ENCODE measurements at regions not wholly inside any gene's neighbourhood (a gene's known extent, or its start where the extent isn't known, plus 50 kb on each side); places are given as distances from the start of the nearest gene placed in this dataset.

DNA sequence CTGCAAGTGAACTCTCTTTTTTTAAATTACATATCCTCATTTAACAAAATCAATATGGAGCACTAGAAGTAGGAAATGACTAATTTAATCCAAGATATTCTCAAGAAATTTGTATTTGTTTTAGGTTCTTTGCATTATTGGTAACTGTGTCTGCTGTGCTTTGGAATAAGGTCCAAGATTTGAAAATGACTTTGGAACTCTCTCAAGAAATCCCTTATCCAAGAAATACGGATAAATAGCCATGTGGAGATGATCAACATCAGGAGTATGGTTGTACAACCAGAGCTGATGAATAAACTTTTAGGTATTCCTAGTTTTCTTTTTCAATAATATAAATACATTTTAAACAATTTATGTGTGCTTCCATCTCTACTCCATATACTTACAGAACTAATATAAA is 279.9 kb upstream of the SEMA3C start:
- Mint-ChIP-seq H3K36me3 (no peaks in the 10 kb centered on the region), H3K27ac (no peak overlapping the region), H3K9me3 (no peaks in the 10 kb centered on the region), H3K4me3 (no peak overlapping the region), H3K27me3 (ENCODE audit: low read depth) (no peaks in the 10 kb centered on the region), H3K4me1 (no peaks in the 10 kb centered on the region)
- ChIA-PET CTCF (no interaction called here), POLR2A (no interaction called here)
- ATAC-seq (no peak), DNase-seq (ENCODE audit: low spot score) (no peak)
- TF ChIP-seq, protein P1, sequence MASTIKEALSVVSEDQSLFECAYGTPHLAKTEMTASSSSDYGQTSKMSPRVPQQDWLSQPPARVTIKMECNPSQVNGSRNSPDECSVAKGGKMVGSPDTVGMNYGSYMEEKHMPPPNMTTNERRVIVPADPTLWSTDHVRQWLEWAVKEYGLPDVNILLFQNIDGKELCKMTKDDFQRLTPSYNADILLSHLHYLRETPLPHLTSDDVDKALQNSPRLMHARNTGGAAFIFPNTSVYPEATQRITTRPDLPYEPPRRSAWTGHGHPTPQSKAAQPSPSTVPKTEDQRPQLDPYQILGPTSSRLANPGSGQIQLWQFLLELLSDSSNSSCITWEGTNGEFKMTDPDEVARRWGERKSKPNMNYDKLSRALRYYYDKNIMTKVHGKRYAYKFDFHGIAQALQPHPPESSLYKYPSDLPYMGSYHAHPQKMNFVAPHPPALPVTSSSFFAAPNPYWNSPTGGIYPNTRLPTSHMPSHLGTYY (CRISPR knock-in tag; IDR thresholded peaks at IDR 0.05) = no peak
- no peak for TF ChIP-seq NR1H2 (CRISPR knock-in tag; IDR thresholded peaks at IDR 0.05)
- TF ChIP-seq RELA (CRISPR knock-in tag; IDR thresholded peaks at IDR 0.05; ENCODE audit: borderline replicate concordance) = no peak
- no peak for TF ChIP-seq GTF2I (CRISPR knock-in tag; conservative IDR thresholded peaks at IDR 0.05)
- TF ChIP-seq, protein P2, sequence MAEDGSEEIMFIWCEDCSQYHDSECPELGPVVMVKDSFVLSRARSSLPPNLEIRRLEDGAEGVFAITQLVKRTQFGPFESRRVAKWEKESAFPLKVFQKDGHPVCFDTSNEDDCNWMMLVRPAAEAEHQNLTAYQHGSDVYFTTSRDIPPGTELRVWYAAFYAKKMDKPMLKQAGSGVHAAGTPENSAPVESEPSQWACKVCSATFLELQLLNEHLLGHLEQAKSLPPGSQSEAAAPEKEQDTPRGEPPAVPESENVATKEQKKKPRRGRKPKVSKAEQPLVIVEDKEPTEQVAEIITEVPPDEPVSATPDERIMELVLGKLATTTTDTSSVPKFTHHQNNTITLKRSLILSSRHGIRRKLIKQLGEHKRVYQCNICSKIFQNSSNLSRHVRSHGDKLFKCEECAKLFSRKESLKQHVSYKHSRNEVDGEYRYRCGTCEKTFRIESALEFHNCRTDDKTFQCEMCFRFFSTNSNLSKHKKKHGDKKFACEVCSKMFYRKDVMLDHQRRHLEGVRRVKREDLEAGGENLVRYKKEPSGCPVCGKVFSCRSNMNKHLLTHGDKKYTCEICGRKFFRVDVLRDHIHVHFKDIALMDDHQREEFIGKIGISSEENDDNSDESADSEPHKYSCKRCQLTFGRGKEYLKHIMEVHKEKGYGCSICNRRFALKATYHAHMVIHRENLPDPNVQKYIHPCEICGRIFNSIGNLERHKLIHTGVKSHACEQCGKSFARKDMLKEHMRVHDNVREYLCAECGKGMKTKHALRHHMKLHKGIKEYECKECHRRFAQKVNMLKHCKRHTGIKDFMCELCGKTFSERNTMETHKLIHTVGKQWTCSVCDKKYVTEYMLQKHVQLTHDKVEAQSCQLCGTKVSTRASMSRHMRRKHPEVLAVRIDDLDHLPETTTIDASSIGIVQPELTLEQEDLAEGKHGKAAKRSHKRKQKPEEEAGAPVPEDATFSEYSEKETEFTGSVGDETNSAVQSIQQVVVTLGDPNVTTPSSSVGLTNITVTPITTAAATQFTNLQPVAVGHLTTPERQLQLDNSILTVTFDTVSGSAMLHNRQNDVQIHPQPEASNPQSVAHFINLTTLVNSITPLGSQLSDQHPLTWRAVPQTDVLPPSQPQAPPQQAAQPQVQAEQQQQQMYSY (CRISPR knock-in tag; IDR thresholded peaks at IDR 0.05) = no peak
- TF ChIP-seq, protein P3, sequence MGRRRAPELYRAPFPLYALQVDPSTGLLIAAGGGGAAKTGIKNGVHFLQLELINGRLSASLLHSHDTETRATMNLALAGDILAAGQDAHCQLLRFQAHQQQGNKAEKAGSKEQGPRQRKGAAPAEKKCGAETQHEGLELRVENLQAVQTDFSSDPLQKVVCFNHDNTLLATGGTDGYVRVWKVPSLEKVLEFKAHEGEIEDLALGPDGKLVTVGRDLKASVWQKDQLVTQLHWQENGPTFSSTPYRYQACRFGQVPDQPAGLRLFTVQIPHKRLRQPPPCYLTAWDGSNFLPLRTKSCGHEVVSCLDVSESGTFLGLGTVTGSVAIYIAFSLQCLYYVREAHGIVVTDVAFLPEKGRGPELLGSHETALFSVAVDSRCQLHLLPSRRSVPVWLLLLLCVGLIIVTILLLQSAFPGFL (CRISPR knock-in tag; IDR thresholded peaks at IDR 0.05; ENCODE audit: borderline replicate concordance) = no peak
- TF ChIP-seq, protein P4, sequence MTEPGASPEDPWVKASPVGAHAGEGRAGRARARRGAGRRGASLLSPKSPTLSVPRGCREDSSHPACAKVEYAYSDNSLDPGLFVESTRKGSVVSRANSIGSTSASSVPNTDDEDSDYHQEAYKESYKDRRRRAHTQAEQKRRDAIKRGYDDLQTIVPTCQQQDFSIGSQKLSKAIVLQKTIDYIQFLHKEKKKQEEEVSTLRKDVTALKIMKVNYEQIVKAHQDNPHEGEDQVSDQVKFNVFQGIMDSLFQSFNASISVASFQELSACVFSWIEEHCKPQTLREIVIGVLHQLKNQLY (CRISPR knock-in tag; IDR thresholded peaks at IDR 0.05) = no peak
- TF ChIP-seq NR3C1 (CRISPR knock-in tag; conservative IDR thresholded peaks at IDR 0.05; ENCODE audit: low read depth) = no peak
- no peak for TF ChIP-seq ATF1 (CRISPR knock-in tag; IDR thresholded peaks at IDR 0.05)
- TF ChIP-seq TEAD4 (CRISPR knock-in tag; IDR thresholded peaks at IDR 0.05) = no peak
- no peak for TF ChIP-seq ZNF138 (CRISPR knock-in tag; conservative IDR thresholded peaks at IDR 0.05)
- TF ChIP-seq ESRRA (CRISPR knock-in tag; IDR thresholded peaks at IDR 0.05; ENCODE audit: borderline replicate concordance) = no peak
- no peak for TF ChIP-seq TP53 (CRISPR knock-in tag; IDR thresholded peaks at IDR 0.05)

DNA sequence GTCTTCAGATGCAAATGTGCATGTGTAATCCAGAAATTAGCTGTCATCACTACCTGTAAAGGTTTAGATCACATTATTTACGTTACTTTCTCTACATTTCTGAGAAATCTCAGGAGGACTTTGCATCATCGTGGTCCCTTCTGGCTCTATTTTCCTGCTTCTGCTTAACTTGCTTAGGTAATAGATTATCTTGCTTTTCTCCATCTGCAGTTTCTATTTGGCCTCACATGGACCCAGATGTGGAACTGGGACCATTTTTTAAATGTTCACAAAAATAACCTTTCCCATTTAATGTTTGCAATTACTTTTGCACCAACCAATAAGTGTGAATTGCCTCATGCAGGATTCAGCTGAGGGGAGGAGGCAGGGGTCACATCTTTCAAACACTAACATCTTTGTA is 278.4 kb upstream of the SEMA3C start:
- ChIA-PET POLR2A (no interaction called here), CTCF (no interaction called here)
- H3K27me3 Mint-ChIP-seq (ENCODE audit: low read depth) = no peaks in the 10 kb centered on the region
- no peaks in the 10 kb centered on the region for H3K9me3 Mint-ChIP-seq
- H3K4me3 Mint-ChIP-seq = no peak overlapping the region
- H3K36me3 Mint-ChIP-seq = no peaks in the 10 kb centered on the region
- H3K4me1 Mint-ChIP-seq = no peaks in the 10 kb centered on the region
- ATAC-seq (no peak), DNase-seq (ENCODE audit: low spot score) (no peak)
- H3K27ac Mint-ChIP-seq = no peak overlapping the region
- TF ChIP-seq, protein P3 (CRISPR knock-in tag; IDR thresholded peaks at IDR 0.05; ENCODE audit: borderline replicate concordance) = no peak
- TF ChIP-seq ZNF263 (CRISPR knock-in tag; IDR thresholded peaks at IDR 0.05; ENCODE audit: low read depth) (no peak), NR3C1 (CRISPR knock-in tag; conservative IDR thresholded peaks at IDR 0.05; ENCODE audit: low read depth) (no peak), PRRX2 (CRISPR knock-in tag; IDR thresholded peaks at IDR 0.05) (no peak), GRHL2 (CRISPR knock-in tag; IDR thresholded peaks at IDR 0.05; ENCODE audit: insufficient replicate concordance, severe bottlenecking) (no peak), NFYB (CRISPR knock-in tag; conservative IDR thresholded peaks at IDR 0.05; ENCODE audit: low read depth) (no peak)
- TF ChIP-seq, protein P5, sequence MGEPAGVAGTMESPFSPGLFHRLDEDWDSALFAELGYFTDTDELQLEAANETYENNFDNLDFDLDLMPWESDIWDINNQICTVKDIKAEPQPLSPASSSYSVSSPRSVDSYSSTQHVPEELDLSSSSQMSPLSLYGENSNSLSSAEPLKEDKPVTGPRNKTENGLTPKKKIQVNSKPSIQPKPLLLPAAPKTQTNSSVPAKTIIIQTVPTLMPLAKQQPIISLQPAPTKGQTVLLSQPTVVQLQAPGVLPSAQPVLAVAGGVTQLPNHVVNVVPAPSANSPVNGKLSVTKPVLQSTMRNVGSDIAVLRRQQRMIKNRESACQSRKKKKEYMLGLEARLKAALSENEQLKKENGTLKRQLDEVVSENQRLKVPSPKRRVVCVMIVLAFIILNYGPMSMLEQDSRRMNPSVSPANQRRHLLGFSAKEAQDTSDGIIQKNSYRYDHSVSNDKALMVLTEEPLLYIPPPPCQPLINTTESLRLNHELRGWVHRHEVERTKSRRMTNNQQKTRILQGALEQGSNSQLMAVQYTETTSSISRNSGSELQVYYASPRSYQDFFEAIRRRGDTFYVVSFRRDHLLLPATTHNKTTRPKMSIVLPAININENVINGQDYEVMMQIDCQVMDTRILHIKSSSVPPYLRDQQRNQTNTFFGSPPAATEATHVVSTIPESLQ (CRISPR knock-in tag; IDR thresholded peaks at IDR 0.05) = no peak
- TF ChIP-seq, protein P6, sequence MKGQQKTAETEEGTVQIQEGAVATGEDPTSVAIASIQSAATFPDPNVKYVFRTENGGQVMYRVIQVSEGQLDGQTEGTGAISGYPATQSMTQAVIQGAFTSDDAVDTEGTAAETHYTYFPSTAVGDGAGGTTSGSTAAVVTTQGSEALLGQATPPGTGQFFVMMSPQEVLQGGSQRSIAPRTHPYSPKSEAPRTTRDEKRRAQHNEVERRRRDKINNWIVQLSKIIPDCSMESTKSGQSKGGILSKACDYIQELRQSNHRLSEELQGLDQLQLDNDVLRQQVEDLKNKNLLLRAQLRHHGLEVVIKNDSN (CRISPR knock-in tag; IDR thresholded peaks at IDR 0.05) = no peak
- TF ChIP-seq, protein P7, sequence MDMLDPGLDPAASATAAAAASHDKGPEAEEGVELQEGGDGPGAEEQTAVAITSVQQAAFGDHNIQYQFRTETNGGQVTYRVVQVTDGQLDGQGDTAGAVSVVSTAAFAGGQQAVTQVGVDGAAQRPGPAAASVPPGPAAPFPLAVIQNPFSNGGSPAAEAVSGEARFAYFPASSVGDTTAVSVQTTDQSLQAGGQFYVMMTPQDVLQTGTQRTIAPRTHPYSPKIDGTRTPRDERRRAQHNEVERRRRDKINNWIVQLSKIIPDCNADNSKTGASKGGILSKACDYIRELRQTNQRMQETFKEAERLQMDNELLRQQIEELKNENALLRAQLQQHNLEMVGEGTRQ (CRISPR knock-in tag; IDR thresholded peaks at IDR 0.05) = no peak
- TF ChIP-seq, protein P8, sequence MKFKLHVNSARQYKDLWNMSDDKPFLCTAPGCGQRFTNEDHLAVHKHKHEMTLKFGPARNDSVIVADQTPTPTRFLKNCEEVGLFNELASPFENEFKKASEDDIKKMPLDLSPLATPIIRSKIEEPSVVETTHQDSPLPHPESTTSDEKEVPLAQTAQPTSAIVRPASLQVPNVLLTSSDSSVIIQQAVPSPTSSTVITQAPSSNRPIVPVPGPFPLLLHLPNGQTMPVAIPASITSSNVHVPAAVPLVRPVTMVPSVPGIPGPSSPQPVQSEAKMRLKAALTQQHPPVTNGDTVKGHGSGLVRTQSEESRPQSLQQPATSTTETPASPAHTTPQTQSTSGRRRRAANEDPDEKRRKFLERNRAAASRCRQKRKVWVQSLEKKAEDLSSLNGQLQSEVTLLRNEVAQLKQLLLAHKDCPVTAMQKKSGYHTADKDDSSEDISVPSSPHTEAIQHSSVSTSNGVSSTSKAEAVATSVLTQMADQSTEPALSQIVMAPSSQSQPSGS (CRISPR knock-in tag; IDR thresholded peaks at IDR 0.05; ENCODE audit: borderline replicate concordance, low read depth) = no peak
- TF ChIP-seq, protein P9, sequence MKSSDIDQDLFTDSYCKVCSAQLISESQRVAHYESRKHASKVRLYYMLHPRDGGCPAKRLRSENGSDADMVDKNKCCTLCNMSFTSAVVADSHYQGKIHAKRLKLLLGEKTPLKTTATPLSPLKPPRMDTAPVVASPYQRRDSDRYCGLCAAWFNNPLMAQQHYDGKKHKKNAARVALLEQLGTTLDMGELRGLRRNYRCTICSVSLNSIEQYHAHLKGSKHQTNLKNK (CRISPR knock-in tag; IDR thresholded peaks at IDR 0.05) = no peak
